ENCODE measurements at regions not wholly inside any gene's neighbourhood (a gene's known extent, or its start where the extent isn't known, plus 50 kb on each side); places are given as distances from the start of the nearest gene placed in this dataset.

- Histone ChIP-seq H2AFZ (ENCODE audit: insufficient read depth, low read depth, low read length, poor library complexity, severe bottlenecking) (no peak overlapping the region), H3K9ac (ENCODE audit: low read length) (no peak overlapping the region), H3K9me3 (ENCODE audit: control extremely low read depth in 1 of 3, control insufficient read depth in 2 of 3, insufficient read depth in 1 of 3, low read length in 2 of 3) (no peaks in the 10 kb centered on the region), H3K79me2 (ENCODE audit: control insufficient read depth, insufficient read depth, low read length) (no peaks in the 10 kb centered on the region), H4K20me1 (ENCODE audit: control insufficient read depth, insufficient read depth, low read length, poor library complexity, severe bottlenecking) (no peaks in the 10 kb centered on the region), H3K4me1 (ENCODE audit: control insufficient read depth in 2 of 2, insufficient read depth in 2 of 2, low read length in 2 of 2) (no peaks in the 10 kb centered on the region), H3K4me2 (replicated peaks; ENCODE audit: low read depth, low read length, poor library complexity, severe bottlenecking) (no peak overlapping the region), H3K27ac (ENCODE audit: low read length in 2 of 2) (no peak overlapping the region), H3K27me3 (replicated peaks in 1 of 4; ENCODE audit: control extremely low read depth in 1 of 4, control insufficient read depth in 3 of 4, insufficient read depth in 4 of 4, low read length in 3 of 4) (no peaks in the 10 kb centered on the region), H3K36me3 (replicated peaks in 1 of 2; ENCODE audit: control extremely low read depth in 1 of 2, control insufficient read depth in 1 of 2, extremely low read depth in 1 of 2, insufficient read depth in 2 of 2, low read length in 1 of 2) (no peaks in the 10 kb centered on the region), H3K4me3 (ENCODE audit: control extremely low read depth in 1 of 5, extremely low read depth in 1 of 5, insufficient read depth in 1 of 5, low read depth in 2 of 5, low read length in 4 of 5) (no peak overlapping the region)
- intact Hi-C loops (cut with micrococcal nuclease), result no loop called here
- no peak for DNase-seq
- TF ChIP-seq, protein P1, sequence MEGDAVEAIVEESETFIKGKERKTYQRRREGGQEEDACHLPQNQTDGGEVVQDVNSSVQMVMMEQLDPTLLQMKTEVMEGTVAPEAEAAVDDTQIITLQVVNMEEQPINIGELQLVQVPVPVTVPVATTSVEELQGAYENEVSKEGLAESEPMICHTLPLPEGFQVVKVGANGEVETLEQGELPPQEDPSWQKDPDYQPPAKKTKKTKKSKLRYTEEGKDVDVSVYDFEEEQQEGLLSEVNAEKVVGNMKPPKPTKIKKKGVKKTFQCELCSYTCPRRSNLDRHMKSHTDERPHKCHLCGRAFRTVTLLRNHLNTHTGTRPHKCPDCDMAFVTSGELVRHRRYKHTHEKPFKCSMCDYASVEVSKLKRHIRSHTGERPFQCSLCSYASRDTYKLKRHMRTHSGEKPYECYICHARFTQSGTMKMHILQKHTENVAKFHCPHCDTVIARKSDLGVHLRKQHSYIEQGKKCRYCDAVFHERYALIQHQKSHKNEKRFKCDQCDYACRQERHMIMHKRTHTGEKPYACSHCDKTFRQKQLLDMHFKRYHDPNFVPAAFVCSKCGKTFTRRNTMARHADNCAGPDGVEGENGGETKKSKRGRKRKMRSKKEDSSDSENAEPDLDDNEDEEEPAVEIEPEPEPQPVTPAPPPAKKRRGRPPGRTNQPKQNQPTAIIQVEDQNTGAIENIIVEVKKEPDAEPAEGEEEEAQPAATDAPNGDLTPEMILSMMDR (IDR thresholded peaks at IDR 0.05), result no peak
- TF ChIP-seq EZH2 (IDR thresholded peaks at IDR 0.05; ENCODE audit: borderline replicate concordance, insufficient read depth, low read depth, low read length, poor library complexity, severe bottlenecking), result no peak
- Mint-ChIP-seq H3K27me3 (no peaks in the 10 kb centered on the region), H3K9me3 (ENCODE audit: insufficient read depth) (peaks cover 2% of the 10 kb centered on the region), H3K27ac (no peak overlapping the region), H3K4me3 (no peak overlapping the region), H3K4me1 (no peaks in the 10 kb centered on the region)
- 100% methylated on average over 3 of the region's 8 CpGs for WGBS (ENCODE audit: insufficient coverage)
- ChIA-PET POLR2A (no interaction called here), CTCF (no interaction called here)
- ATAC-seq (ENCODE audit: low read depth), result no peak
Observed at GRCh38 chr2:16296331-16297250, 356.2 kb downstream of the MYCN start.

- CTCF ChIA-PET, result no interaction called here
- H3K4me2 ChIP-seq (replicated peaks; ENCODE audit: low read depth, low read length, poor library complexity, severe bottlenecking), result no peak overlapping the region
- 92% methylated on average over 3 of the region's 6 CpGs for WGBS (ENCODE audit: insufficient coverage)
Observed at GRCh38 chr2:16296038-16296290, 355.6 kb downstream of the MYCN start.

More at GRCh38 chr2:16296038-16296290, 355.6 kb downstream of the MYCN start:
- H3K36me3 ChIP-seq (replicated peaks in 1 of 2; ENCODE audit: control extremely low read depth in 1 of 2, control insufficient read depth in 1 of 2, extremely low read depth in 1 of 2, insufficient read depth in 2 of 2, low read length in 1 of 2), result no peaks in the 10 kb centered on the region
- no peak overlapping the region for H3K4me3 ChIP-seq (ENCODE audit: control extremely low read depth in 1 of 5, extremely low read depth in 1 of 5, insufficient read depth in 1 of 5, low read depth in 2 of 5, low read length in 4 of 5)
- no peak for TF ChIP-seq EZH2 (IDR thresholded peaks at IDR 0.05; ENCODE audit: borderline replicate concordance, insufficient read depth, low read depth, low read length, poor library complexity, severe bottlenecking)
- no peak overlapping the region for H2AFZ ChIP-seq (ENCODE audit: insufficient read depth, low read depth, low read length, poor library complexity, severe bottlenecking)
- H3K27me3 ChIP-seq (replicated peaks in 1 of 4; ENCODE audit: control extremely low read depth in 1 of 4, control insufficient read depth in 3 of 4, insufficient read depth in 4 of 4, low read length in 3 of 4), result no peaks in the 10 kb centered on the region
- ATAC-seq (ENCODE audit: low read depth) (no peak), DNase-seq (no peak)
- H3K79me2 ChIP-seq (ENCODE audit: control insufficient read depth, insufficient read depth, low read length), result no peaks in the 10 kb centered on the region
- H4K20me1 ChIP-seq (ENCODE audit: control insufficient read depth, insufficient read depth, low read length, poor library complexity, severe bottlenecking), result no peaks in the 10 kb centered on the region
- Mint-ChIP-seq H3K27ac (no peak overlapping the region), H3K4me3 (no peak overlapping the region), H3K9me3 (ENCODE audit: insufficient read depth) (peaks cover 2% of the 10 kb centered on the region), H3K27me3 (no peaks in the 10 kb centered on the region), H3K4me1 (no peaks in the 10 kb centered on the region)
- intact Hi-C loops (cut with micrococcal nuclease), result no loop called here
- POLR2A ChIA-PET, result no interaction called here
- H3K9ac ChIP-seq (ENCODE audit: low read length), result no peak overlapping the region
- H3K27ac ChIP-seq (ENCODE audit: low read length in 2 of 2), result no peak overlapping the region
- no peaks in the 10 kb centered on the region for H3K9me3 ChIP-seq (ENCODE audit: control extremely low read depth in 1 of 3, control insufficient read depth in 2 of 3, insufficient read depth in 1 of 3, low read length in 2 of 3)
- no peaks in the 10 kb centered on the region for H3K4me1 ChIP-seq (ENCODE audit: control insufficient read depth in 2 of 2, insufficient read depth in 2 of 2, low read length in 2 of 2)

Data from B cell (primary cell).